ENCODE measurements at regions not wholly inside any gene's neighbourhood (a gene's known extent, or its start where the extent isn't known, plus 50 kb on each side); places are given as distances from the start of the nearest gene placed in this dataset.
"Not testable (repeated sequence)": the region's sequence is repeated elsewhere in the genome, so short reads cannot be mapped to it uniquely, and the experiment has no call there.

DNA sequence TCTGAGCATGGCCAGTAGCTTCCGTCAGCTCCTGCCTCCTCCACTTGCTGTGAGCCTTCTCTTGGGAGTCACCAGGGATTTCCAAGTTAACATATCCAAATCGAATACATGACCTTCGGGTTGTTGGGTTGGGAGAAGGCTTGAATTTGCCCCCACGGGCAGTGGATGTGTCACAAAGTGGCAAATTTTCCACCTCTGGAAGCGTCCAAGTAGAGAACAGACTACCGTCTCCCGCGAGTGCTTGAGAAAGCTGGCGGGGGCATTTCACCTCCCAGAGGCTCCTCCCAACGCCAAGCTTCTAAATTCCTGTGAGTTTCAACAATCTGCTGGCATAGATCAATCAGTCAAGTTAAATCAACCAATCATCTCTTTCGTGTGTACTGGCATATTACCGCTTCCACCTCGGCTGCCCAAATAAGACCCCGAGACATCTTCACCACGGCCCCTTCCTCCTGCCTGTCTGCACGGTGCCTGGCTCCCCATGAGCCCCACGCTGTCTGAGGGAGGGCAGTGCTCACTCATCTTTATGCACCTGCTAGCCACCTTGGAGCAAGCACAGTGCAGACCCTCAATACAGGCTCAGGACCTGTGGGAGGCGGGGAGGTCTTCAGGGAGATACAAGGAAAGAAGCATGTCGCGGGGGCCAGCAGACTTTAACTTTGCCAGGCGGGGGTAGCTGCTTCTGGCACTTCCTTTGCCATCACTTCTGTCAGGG is 79.1 kb downstream of the MRPL36 start:
- TF ChIP-seq, protein P1, sequence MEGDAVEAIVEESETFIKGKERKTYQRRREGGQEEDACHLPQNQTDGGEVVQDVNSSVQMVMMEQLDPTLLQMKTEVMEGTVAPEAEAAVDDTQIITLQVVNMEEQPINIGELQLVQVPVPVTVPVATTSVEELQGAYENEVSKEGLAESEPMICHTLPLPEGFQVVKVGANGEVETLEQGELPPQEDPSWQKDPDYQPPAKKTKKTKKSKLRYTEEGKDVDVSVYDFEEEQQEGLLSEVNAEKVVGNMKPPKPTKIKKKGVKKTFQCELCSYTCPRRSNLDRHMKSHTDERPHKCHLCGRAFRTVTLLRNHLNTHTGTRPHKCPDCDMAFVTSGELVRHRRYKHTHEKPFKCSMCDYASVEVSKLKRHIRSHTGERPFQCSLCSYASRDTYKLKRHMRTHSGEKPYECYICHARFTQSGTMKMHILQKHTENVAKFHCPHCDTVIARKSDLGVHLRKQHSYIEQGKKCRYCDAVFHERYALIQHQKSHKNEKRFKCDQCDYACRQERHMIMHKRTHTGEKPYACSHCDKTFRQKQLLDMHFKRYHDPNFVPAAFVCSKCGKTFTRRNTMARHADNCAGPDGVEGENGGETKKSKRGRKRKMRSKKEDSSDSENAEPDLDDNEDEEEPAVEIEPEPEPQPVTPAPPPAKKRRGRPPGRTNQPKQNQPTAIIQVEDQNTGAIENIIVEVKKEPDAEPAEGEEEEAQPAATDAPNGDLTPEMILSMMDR (IDR thresholded peaks at IDR 0.05; ENCODE audit: low read length, missing control alignments), result no peak
- no peak overlapping the region for H3K4me3 ChIP-seq (replicated peaks; ENCODE audit: low read depth, low read length)
- no peak for DNase-seq (ENCODE audit: low read depth)

DNA sequence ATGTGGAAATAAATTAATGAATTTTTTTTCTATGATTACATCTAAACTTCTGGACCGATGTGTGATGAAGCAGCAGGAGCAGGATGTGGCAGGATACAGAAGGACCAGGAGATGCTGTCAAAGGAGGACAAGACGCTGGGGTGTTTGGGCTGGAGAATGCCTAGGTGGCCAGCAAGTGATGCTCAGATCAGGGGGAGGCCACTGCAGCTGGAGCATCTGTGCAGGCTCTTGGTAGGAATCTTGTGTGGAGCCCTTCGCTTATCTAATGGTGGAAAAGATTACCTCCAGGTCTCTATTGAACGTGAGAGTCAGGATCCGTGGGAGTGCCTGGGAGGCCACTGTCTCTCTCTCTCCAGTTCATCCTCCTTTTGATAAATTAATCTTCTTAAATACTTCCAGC is 79.8 kb downstream of the MRPL36 start:
- no peak for DNase-seq (ENCODE audit: low read depth)
- no peak overlapping the region for H3K4me3 ChIP-seq (replicated peaks; ENCODE audit: low read depth, low read length)
- TF ChIP-seq, protein P1 (IDR thresholded peaks at IDR 0.05; ENCODE audit: low read length, missing control alignments), result no peak

DNA sequence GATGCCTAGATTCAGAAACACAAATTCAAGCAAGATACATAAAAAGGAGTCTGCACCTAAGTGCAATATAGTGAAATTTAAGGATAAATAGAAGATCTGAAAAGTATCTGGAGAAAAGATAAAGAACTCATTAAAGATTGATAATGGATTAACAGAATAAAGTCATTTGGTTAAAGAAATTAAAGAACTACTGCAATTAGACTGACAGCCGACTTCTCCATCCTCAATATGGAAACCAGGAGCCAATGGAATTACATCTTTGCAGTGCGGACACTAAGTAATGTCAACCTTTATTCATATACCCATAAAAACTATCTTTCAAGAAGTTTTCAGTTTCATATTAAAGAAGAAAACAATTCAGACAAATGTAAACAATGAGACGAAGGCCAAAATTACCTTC is 81.0 kb downstream of the MRPL36 start:
- TF ChIP-seq, protein P1 (IDR thresholded peaks at IDR 0.05; ENCODE audit: low read length, missing control alignments), result no peak
- DNase-seq (ENCODE audit: low read depth), result peak; percentile 7
- H3K4me3 ChIP-seq (replicated peaks; ENCODE audit: low read depth, low read length), result no peak overlapping the region

DNA sequence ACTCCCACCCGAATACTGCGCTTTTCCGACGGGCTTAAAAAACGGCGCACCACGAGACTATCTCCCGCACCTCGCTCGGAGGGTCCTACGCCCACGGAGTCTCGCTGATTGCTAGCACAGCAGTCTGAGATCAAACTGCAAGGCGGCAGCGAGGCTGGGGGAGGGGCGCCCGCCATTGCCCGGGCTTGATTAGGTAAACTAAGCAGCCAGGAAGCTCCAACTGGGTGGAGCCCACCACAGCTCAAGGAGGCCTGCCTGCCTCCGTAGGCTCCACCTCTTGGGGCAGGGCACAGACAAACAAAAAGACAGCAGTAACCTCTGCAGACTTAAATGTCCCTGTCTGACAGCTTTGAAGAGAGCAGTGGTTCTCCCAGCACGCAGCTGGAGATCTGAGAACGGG is 89.5 kb downstream of the MRPL36 start:
- not testable (repeated sequence) for H3K4me3 ChIP-seq (replicated peaks; ENCODE audit: low read depth, low read length); DNase-seq (ENCODE audit: low read depth)

DNA sequence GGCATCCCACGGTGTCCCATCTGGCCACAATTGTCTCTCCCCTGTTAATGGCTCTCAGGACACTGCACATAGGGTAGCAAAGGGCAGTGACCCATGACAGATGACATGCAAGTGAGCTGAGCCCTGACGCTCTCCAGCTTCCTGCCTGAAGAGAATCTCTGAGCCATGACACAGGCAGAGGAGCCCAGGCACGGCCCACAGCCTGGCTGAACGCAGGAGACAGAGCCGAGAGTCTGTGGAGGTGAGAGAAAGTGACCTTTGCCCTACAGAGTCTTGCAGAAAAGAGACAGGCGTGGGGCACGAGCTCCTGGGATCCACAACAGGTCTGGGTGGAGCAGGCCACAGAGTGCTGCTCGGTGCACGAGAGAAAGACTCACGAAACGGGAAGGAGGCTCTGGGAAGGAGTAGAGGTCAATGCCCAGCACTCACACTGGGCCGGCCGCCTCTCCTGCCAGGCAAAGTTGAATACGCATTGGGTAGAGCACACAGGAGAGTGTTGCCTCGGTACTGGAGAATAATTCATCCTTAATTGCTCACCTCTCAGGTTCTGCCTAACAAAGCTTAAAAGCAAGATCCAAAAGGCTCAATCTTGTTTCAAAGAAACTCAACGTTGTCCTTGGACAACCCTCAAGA is 90.3 kb downstream of the MRPL36 start:
- TF ChIP-seq, protein P1 (IDR thresholded peaks at IDR 0.05; ENCODE audit: low read length, missing control alignments), result no peak
- DNase-seq (ENCODE audit: low read depth), result no peak
- H3K4me3 ChIP-seq (replicated peaks; ENCODE audit: low read depth, low read length), result no peak overlapping the region

DNA sequence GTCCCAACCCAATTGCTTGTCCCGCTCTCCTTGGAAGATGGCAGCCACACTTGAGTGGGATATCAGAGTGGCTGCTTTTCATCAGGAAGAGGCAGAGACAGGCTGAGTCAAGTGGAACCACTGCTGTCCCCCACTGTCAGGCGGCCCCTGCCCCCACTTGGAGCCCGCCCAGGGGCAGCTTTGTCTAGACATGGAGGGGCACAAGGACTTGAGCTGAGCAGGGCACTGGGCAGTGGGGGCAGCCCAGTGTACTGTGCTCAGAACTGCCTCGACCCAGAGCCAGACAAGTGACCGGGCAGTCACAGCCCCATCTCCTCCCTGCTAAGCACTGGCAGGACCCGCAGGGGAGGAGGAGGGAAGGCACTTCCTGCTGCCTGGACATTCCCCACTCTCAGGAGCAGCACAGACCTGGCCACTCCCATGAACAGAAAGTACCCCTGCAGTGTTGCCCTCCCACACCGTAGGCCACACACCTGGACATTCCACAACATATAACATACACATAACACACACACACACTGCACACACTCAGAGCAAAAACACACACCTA is 91.0 kb downstream of the MRPL36 start:
- no peak for DNase-seq (ENCODE audit: low read depth)
- TF ChIP-seq, protein P1 (IDR thresholded peaks at IDR 0.05; ENCODE audit: low read length, missing control alignments), result no peak
- H3K4me3 ChIP-seq (replicated peaks; ENCODE audit: low read depth, low read length), result no peak overlapping the region

DNA sequence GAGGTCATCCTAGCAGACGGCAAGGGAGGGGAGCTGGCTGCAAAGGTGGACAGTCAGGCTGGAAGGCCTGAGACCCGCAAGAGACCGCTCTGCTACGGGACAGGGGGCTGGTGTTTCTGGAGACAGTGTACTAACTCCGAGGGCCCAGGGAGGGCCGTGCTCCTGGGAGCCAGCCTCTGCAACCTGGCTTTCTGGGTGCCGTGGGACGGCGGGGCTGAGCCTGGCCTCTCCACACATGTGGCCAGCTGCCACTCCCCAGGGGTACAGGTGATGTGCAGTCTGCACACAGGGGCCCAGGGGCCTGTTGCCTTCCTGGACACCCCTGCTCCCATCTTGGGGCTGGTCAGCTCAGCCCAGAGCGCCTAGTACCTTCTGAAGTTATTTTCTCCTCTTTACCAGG is 92.2 kb downstream of the MRPL36 start:
- no peak overlapping the region for H3K4me3 ChIP-seq (replicated peaks; ENCODE audit: low read depth, low read length)
- TF ChIP-seq, protein P1 (IDR thresholded peaks at IDR 0.05; ENCODE audit: low read length, missing control alignments), result no peak
- DNase-seq (ENCODE audit: low read depth), result no peak

All from fibroblast of pulmonary artery (primary cell).